ENCODE measurements at regions not wholly inside any gene's neighbourhood (a gene's known extent, or its start where the extent isn't known, plus 50 kb on each side); places are given as distances from the start of the nearest gene placed in this dataset.

DNA sequence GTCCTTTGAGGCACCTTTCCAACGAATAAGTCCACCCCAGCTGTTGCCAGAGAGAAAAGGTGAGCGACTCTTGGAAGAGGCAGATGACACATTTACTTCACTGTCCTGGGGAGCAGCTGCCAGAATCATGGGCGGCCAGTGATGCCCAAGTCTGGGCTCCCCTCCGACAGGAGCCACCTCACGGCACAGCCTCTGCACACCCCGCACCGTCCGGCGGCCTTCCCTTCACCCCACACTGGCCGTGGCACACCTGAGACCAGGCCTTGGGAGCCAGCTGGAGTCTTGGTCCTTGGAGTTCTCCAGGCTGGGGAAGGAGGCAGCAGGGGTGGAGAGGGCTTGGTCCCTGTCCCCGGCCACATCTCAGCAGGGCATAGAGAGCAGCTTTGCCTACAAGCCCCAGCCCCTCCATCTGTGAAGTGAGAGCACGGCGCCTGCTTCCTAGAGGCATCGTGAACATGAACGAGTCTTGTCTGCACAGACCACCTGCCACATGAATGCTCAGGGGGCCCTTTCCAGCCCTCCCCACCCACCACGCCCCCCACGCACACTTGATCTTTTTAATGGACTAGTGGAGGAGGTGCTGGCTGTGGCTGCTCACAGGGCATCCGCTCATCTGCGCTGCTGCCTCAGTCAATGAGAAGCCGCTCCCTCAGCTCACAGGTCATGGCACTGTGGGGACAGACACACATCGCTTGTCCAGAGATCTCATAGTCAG, 400.2 kb upstream of the MYT1L start:
- TF ChIP-seq, protein P1, sequence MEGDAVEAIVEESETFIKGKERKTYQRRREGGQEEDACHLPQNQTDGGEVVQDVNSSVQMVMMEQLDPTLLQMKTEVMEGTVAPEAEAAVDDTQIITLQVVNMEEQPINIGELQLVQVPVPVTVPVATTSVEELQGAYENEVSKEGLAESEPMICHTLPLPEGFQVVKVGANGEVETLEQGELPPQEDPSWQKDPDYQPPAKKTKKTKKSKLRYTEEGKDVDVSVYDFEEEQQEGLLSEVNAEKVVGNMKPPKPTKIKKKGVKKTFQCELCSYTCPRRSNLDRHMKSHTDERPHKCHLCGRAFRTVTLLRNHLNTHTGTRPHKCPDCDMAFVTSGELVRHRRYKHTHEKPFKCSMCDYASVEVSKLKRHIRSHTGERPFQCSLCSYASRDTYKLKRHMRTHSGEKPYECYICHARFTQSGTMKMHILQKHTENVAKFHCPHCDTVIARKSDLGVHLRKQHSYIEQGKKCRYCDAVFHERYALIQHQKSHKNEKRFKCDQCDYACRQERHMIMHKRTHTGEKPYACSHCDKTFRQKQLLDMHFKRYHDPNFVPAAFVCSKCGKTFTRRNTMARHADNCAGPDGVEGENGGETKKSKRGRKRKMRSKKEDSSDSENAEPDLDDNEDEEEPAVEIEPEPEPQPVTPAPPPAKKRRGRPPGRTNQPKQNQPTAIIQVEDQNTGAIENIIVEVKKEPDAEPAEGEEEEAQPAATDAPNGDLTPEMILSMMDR (IDR thresholded peaks at IDR 0.05; ENCODE audit: low read length), result no peak
- TF ChIP-seq EZH2 (optimal IDR thresholded peaks at IDR 0.05; ENCODE audit: low read depth, low read length) (no peak), EZH2phosphoT487 (IDR thresholded peaks at IDR 0.05; ENCODE audit: low read length) (no peak)
- no peak for DNase-seq
- H3K9me3 ChIP-seq (replicated peaks; ENCODE audit: insufficient read depth, low read length), result no peaks in the 10 kb centered on the region

DNA sequence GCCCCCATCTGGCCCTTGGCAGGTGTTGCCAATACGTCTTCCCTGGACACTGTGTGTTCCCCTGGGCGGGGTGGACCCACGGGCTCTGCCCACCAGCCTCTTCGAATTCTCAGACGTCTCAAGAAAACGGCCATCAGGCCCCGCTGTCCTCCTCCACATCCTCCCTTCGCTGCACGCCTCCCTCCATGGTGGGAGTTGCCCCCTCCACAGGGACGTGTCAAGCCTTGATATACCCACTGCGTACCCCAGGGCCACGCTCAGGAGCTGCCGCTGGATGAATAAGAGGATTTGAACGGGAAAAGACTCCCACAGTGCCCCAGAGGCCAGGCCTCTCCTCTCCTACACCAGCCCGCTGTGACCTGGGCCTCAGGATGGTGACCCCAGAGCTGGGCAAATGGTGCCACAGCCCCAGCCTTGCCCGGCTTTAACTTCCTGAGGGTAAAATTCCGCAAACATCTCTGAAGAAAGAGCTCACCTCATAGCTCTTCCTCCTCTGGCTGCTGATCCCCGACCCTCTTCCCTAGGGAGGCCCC, 399.3 kb upstream of the MYT1L start:
- H2AFZ ChIP-seq (ENCODE audit: low read length), result no peak overlapping the region
- TF ChIP-seq EZH2 (optimal IDR thresholded peaks at IDR 0.05; ENCODE audit: low read depth, low read length), result no peak
- TF ChIP-seq EZH2phosphoT487 (IDR thresholded peaks at IDR 0.05; ENCODE audit: low read length), result no peak
- TF ChIP-seq, protein P1 (IDR thresholded peaks at IDR 0.05; ENCODE audit: low read length), result no peak
- H3K36me3 ChIP-seq (replicated peaks; ENCODE audit: insufficient read depth, low read length), result no peaks in the 10 kb centered on the region
- DNase-seq, result no peak
- no peak overlapping the region for H3K4me2 ChIP-seq (ENCODE audit: low read depth, low read length)
- no peaks in the 10 kb centered on the region for H3F3A ChIP-seq (ENCODE audit: insufficient read depth, low read length)
- H3K4me3 ChIP-seq (ENCODE audit: low read length), result no peak overlapping the region
- H3K27ac ChIP-seq (ENCODE audit: low read length), result no peak overlapping the region
- H3K79me2 ChIP-seq (ENCODE audit: low read length), result no peaks in the 10 kb centered on the region
- H4K20me1 ChIP-seq (ENCODE audit: insufficient read depth, low read length), result no peaks in the 10 kb centered on the region
- H3K9me2 ChIP-seq (replicated peaks; ENCODE audit: insufficient read depth, low read length), result no peaks in the 10 kb centered on the region
- no peaks in the 10 kb centered on the region for H3K4me1 ChIP-seq (ENCODE audit: low read length)
- H3K27me3 ChIP-seq (replicated peaks; ENCODE audit: insufficient read depth, low read length), result no peaks in the 10 kb centered on the region
- no peak overlapping the region for H3K9ac ChIP-seq (ENCODE audit: low read length)
- H3K9me3 ChIP-seq (replicated peaks; ENCODE audit: insufficient read depth, low read length), result no peaks in the 10 kb centered on the region

More for the DNA sequence above, 400.2 kb upstream of the MYT1L start:
- Histone ChIP-seq H3K4me1 (ENCODE audit: low read length) (no peaks in the 10 kb centered on the region), H4K20me1 (ENCODE audit: insufficient read depth, low read length) (no peaks in the 10 kb centered on the region), H3K9me2 (replicated peaks; ENCODE audit: insufficient read depth, low read length) (no peaks in the 10 kb centered on the region), H3F3A (ENCODE audit: insufficient read depth, low read length) (no peaks in the 10 kb centered on the region), H3K36me3 (replicated peaks; ENCODE audit: insufficient read depth, low read length) (no peaks in the 10 kb centered on the region), H3K27ac (ENCODE audit: low read length) (no peak overlapping the region), H3K4me3 (ENCODE audit: low read length) (no peak overlapping the region), H3K27me3 (replicated peaks; ENCODE audit: insufficient read depth, low read length) (no peaks in the 10 kb centered on the region), H2AFZ (ENCODE audit: low read length) (no peak overlapping the region), H3K79me2 (ENCODE audit: low read length) (no peaks in the 10 kb centered on the region), H3K9ac (ENCODE audit: low read length) (no peak overlapping the region), H3K4me2 (ENCODE audit: low read depth, low read length) (no peak overlapping the region)

DNA sequence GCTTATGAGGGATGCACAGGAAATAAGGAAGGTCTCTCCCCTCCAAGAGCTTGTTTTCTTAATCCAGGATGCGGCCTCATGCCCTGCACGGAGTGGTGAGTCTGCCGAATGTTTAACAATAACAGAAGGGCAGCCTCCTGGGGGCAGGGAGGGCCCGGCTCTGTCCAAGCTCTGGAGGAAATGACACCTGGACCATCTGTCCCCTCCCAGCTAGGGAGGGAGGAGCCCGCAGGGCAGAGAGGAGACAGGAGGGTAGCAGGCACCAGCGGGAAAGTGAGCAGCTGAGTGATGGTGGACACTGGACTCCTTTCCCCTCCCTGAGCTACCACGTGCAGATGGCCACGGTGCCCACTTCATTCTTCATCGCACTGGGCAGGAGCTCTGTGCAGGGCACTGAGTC, 398.2 kb upstream of the MYT1L start:
- Histone ChIP-seq H3K79me2 (ENCODE audit: low read length) (no peaks in the 10 kb centered on the region), H3K36me3 (replicated peaks; ENCODE audit: insufficient read depth, low read length) (no peaks in the 10 kb centered on the region), H3K4me2 (ENCODE audit: low read depth, low read length) (no peak overlapping the region), H3F3A (ENCODE audit: insufficient read depth, low read length) (no peaks in the 10 kb centered on the region), H3K27me3 (replicated peaks; ENCODE audit: insufficient read depth, low read length) (no peaks in the 10 kb centered on the region), H3K27ac (ENCODE audit: low read length) (no peak overlapping the region), H3K4me1 (ENCODE audit: low read length) (no peaks in the 10 kb centered on the region), H3K4me3 (ENCODE audit: low read length) (no peak overlapping the region), H3K9ac (ENCODE audit: low read length) (no peak overlapping the region), H3K9me2 (replicated peaks; ENCODE audit: insufficient read depth, low read length) (no peaks in the 10 kb centered on the region), H2AFZ (ENCODE audit: low read length) (no peak overlapping the region), H4K20me1 (ENCODE audit: insufficient read depth, low read length) (no peaks in the 10 kb centered on the region), H3K9me3 (replicated peaks; ENCODE audit: insufficient read depth, low read length) (no peaks in the 10 kb centered on the region)
- TF ChIP-seq EZH2 (optimal IDR thresholded peaks at IDR 0.05; ENCODE audit: low read depth, low read length) (no peak), EZH2phosphoT487 (IDR thresholded peaks at IDR 0.05; ENCODE audit: low read length) (no peak)
- TF ChIP-seq, protein P1 (IDR thresholded peaks at IDR 0.05; ENCODE audit: low read length), result no peak
- no peak for DNase-seq

Data from MM.1S (cell line).